HCT116 (cell line): ENCODE measurements at regions not wholly inside any gene's neighbourhood (a gene's known extent, or its start where the extent isn't known, plus 50 kb on each side); places are given as distances from the start of the nearest gene placed in this dataset.

Experiments used
- ATAC-seq: fragments of 200-7000 bp; cut with Tn5 transposase; 2 replicates; pipeline ENCODE4 v1.9.1; 2020; ENCODE audit warnings: mild to moderate bottlenecking, moderate library complexity
- BruUV-seq: library from RNA; stranded (reverse); fragments of 400-500 nt; replicated peaks from 2 replicates; lab custom pipeline; 2021; lab: Mats Ljungman, UMichigan
- CTCF ChIA-PET: fragments of 300-600 bp; sonication (Branson Sonifier 250); formaldehyde crosslinking; loops from one replicate; lab custom pipeline; 2021; ENCODE audit warnings: antibody characterized with exemption; lab: Charles Lee
- POLR2A ChIA-PET: fragments of 300-600, 350-600 bp; sonication (Branson Sonifier 250); formaldehyde crosslinking; loops from one replicate; lab custom pipeline; 2021; ENCODE audit warnings: antibody characterized with exemption; lab: Charles Lee
- RAD21 ChIA-PET, 2 experiments: fragments of 300-600 bp; sonication (Branson Sonifier 250); formaldehyde crosslinking; loops; one replicate each; lab custom pipeline; 2023; ENCODE audit warnings: low total read pairs in 2 of 2; ENCODE audit not compliant: uncharacterized antibody in 2 of 2, unreplicated experiment in 2 of 2, low non-redundant PET in 1 of 2; lab: Charles Lee
- DNase-seq: peaks from one replicate; pipeline ENCODE4 v3.0.0-alpha.2; 2010; ENCODE audit warnings: low read depth, low spot score
- H2AFZ ChIP-seq: fragments of 200-600 bp; shearing (Covaris generic), sonication (generic); 2 replicates; pipeline ENCODE4 v1.6.1; 2017; ENCODE audit warnings: low read depth, mixed run types, mixed read lengths, antibody characterized with exemption, low read length; ENCODE audit not compliant: poor library complexity, severe bottlenecking
- H3K27ac ChIP-seq: 2 replicates; pipeline ENCODE4 v1.5.1; 2012; ENCODE audit warnings: low read depth, low read length
- H3K27me3 ChIP-seq: fragments of 200-600 bp; sonication (generic); 2 replicates; pipeline ENCODE4 v1.6.1; 2016; ENCODE audit warnings: mixed run types, low read length, mixed read lengths; ENCODE audit not compliant: insufficient read depth
- H3K36me3 ChIP-seq, 2 experiments: fragments of 200-500 bp in 1 of 2; fragments of 200-600 bp in 1 of 2; sonication (Bioruptor generic) in 1 of 2; sonication (generic) in 1 of 2; 2 replicates each; pipeline versions ENCODE4 v1.5.1 to v1.6.1; 2014 to 2016; ENCODE audit warnings: low read length in 2 of 2, inconsistent platforms in 1 of 2, mixed read lengths in 1 of 2, mixed run types in 1 of 2; ENCODE audit not compliant: insufficient read depth in 2 of 2, control insufficient read depth in 1 of 2
- H3K4me1 ChIP-seq, 2 experiments: fragments of 200-600 bp in 1 of 2; sonication (generic) in 1 of 2; 2 replicates each; pipeline versions ENCODE4 v1.5.1 to v1.6.1; 2012 to 2017; ENCODE audit warnings: low read length in 2 of 2, inconsistent platforms in 1 of 2, mild to moderate bottlenecking in 1 of 2, mixed read lengths in 1 of 2, mixed run types in 1 of 2, moderate library complexity in 1 of 2; ENCODE audit not compliant: insufficient read depth in 2 of 2, control insufficient read depth in 1 of 2
- H3K4me2 ChIP-seq: fragments of 200-600 bp; sonication (generic); 2 replicates; pipeline ENCODE4 v1.6.1; 2017; ENCODE audit warnings: mixed run types, low read length, mixed read lengths
- H3K4me3 ChIP-seq, 2 experiments: fragments of 200-600 bp in 1 of 2; sonication (generic) in 1 of 2; replicated peaks in 1 of 2; 2 replicates each; pipeline ENCODE4 v1.5.1; 2011 to 2016; ENCODE audit warnings: low read length in 2 of 2, control low read depth in 1 of 2, low read depth in 1 of 2, mild to moderate bottlenecking in 1 of 2, mixed read lengths in 1 of 2, mixed run types in 1 of 2
- H3K79me2 ChIP-seq: fragments of 200-600 bp; sonication (generic); 2 replicates; pipeline ENCODE4 v1.6.1; 2017; ENCODE audit warnings: mild to moderate bottlenecking, mixed run types, low read length, moderate library complexity, mixed read lengths; ENCODE audit not compliant: insufficient read depth
- H3K9ac ChIP-seq: fragments of 200-600 bp; sonication (generic); 2 replicates; pipeline ENCODE4 v1.6.1; 2016; ENCODE audit warnings: low read length, mixed read lengths
- H3K9me2 ChIP-seq: fragments of 200-600 bp; sonication (generic), shearing (Covaris generic); 2 replicates; pipeline ENCODE4 v1.6.1; 2017; ENCODE audit warnings: mixed run types, mild to moderate bottlenecking, moderate library complexity; ENCODE audit not compliant: insufficient read depth
- H3K9me3 ChIP-seq, 2 experiments: fragments of 200-500 bp in 1 of 2; fragments of 200-600 bp in 1 of 2; sonication (Bioruptor generic) in 1 of 2; sonication (generic) in 1 of 2; 2 replicates each; pipeline ENCODE4 v1.6.1; 2014 to 2017; ENCODE audit warnings: low read length in 2 of 2, mixed read lengths in 2 of 2, inconsistent platforms in 1 of 2, low read depth in 1 of 2, mild to moderate bottlenecking in 1 of 2, mixed run types in 1 of 2, moderate library complexity in 1 of 2; ENCODE audit not compliant: control insufficient read depth in 1 of 2, insufficient read depth in 1 of 2
- H4K20me1 ChIP-seq: fragments of 200-600 bp; sonication (generic), shearing (Covaris generic); 2 replicates; pipeline ENCODE4 v1.6.1; 2017; ENCODE audit warnings: mixed run types, mild to moderate bottlenecking, moderate library complexity; ENCODE audit not compliant: insufficient read depth
- ATF3 ChIP-seq: IDR thresholded peaks from 2 replicates; pipeline ENCODE4 v1.6.1; 2012
- CEBPB ChIP-seq: IDR thresholded peaks from 2 replicates; pipeline ENCODE4 v1.6.1; 2012; ENCODE audit warnings: low read depth
- JUND ChIP-seq: IDR thresholded peaks from 2 replicates; pipeline ENCODE4 v1.6.1; 2012
- POLR2AphosphoS5 ChIP-seq: IDR thresholded peaks from 2 replicates; pipeline ENCODE4 v1.6.1; 2011; ENCODE audit warnings: mild to moderate bottlenecking, low read depth, low read length, moderate library complexity
- RAD21 ChIP-seq: IDR thresholded peaks from 2 replicates; pipeline ENCODE4 v1.6.1; 2012; ENCODE audit warnings: low read depth, mild to moderate bottlenecking
- SIN3A ChIP-seq: IDR thresholded peaks from 2 replicates; pipeline ENCODE4 v1.6.1; 2012; ENCODE audit warnings: low read depth
- SP1 ChIP-seq: IDR thresholded peaks from 2 replicates; pipeline ENCODE4 v1.6.1; 2012; ENCODE audit warnings: low read depth
- SRF ChIP-seq: IDR thresholded peaks from 2 replicates; pipeline ENCODE4 v1.6.1; 2012; ENCODE audit warnings: low read depth
- TCF7L2 ChIP-seq: IDR thresholded peaks from 2 replicates; pipeline ENCODE4 v1.7.0; 2011; ENCODE audit warnings: borderline replicate concordance, inconsistent platforms; ENCODE audit not compliant: insufficient read depth, insufficient read length; ENCODE audit errors: extremely low read depth
- ZBTB33 ChIP-seq: IDR thresholded peaks from 2 replicates; pipeline ENCODE4 v1.6.1; 2011; ENCODE audit warnings: mild to moderate bottlenecking, low read length, moderate library complexity; ENCODE audit not compliant: insufficient replicate concordance; ENCODE audit errors: extremely low read depth
- ZFX ChIP-seq: fragments of 450-650 bp; IDR thresholded peaks from 2 replicates; pipeline ENCODE4 v1.6.1; 2017
- intact Hi-C: fragments of 100-400 bp; cut with micrococcal nuclease; formaldehyde crosslinking; loops from 2 replicates; pipeline ENCODE4 v1.10.0; 2022

- POLR2A ChIA-PET = no interaction called here
- intact Hi-C loops = no loop called here
- no peak overlapping the region for H3K9ac ChIP-seq
- no TSS peak for BruUV-seq
- H3K27ac ChIP-seq = no peak overlapping the region
- H3K4me1 ChIP-seq = no peaks in the 10 kb centered on the region
- no peak overlapping the region for H3K4me3 ChIP-seq
- no peaks in the 10 kb centered on the region for H3K79me2 ChIP-seq
- H3K27me3 ChIP-seq = no peaks in the 10 kb centered on the region
- RAD21 ChIA-PET = no interaction called here
- peaks cover 0 to 4% of the 10 kb centered on the region in 2 experiments; a peak in 3 of 4 replicates for H3K9me3 ChIP-seq
- no peaks in the 10 kb centered on the region for H4K20me1 ChIP-seq
- no peak overlapping the region for H3K4me2 ChIP-seq
- H2AFZ ChIP-seq = no peak overlapping the region
- DNase-seq = no peak
- H3K36me3 ChIP-seq = no peaks in the 10 kb centered on the region
- TF ChIP-seq RAD21 (no peak), ATF3 (no peak), ZBTB33 (no peak), POLR2AphosphoS5 (no peak)
- no peaks in the 10 kb centered on the region for H3K9me2 ChIP-seq
- ATAC-seq = no peak
- CTCF ChIA-PET = no interaction called here
Measured at GRCh38 chr14:44035707-44036106, 471.4 kb downstream of the FSCB start.

- H3K27ac ChIP-seq = no peak overlapping the region
- no peaks in the 10 kb centered on the region for H4K20me1 ChIP-seq
- ATAC-seq = no peak
- no TSS peak for BruUV-seq
- H3K4me3 ChIP-seq = no peak overlapping the region
- intact Hi-C loops = no loop called here
- H3K9me3 ChIP-seq = no peaks in the 10 kb centered on the region
- no peak overlapping the region for H3K4me2 ChIP-seq
- H3K27me3 ChIP-seq = no peaks in the 10 kb centered on the region
- H3K4me1 ChIP-seq = no peaks in the 10 kb centered on the region
- H3K36me3 ChIP-seq = no peaks in the 10 kb centered on the region
- H3K9ac ChIP-seq = no peak overlapping the region
- H3K9me2 ChIP-seq = no peaks in the 10 kb centered on the region
- no peaks in the 10 kb centered on the region for H3K79me2 ChIP-seq
- ChIA-PET POLR2A (no interaction called here), RAD21 (no interaction called here), CTCF (no interaction called here)
- DNase-seq = no peak
- TF ChIP-seq SRF = no peak
- no peak for TF ChIP-seq CEBPB
- no peak for TF ChIP-seq ZFX
- TF ChIP-seq TCF7L2 = no peak
- no peak for TF ChIP-seq SIN3A
- no peak for TF ChIP-seq JUND
- no peak for TF ChIP-seq SP1
- no peak overlapping the region for H2AFZ ChIP-seq
Measured at GRCh38 chr14:44030831-44031383, 476.2 kb downstream of the FSCB start.
